SK-N-SH (cell line): ENCODE measurements at regions not wholly inside any gene's neighbourhood (a gene's known extent, or its start where the extent isn't known, plus 50 kb on each side); places are given as distances from the start of the nearest gene placed in this dataset.

Experiments used
- CTCF ChIA-PET: fragments of 300-600, 350-600 bp; formaldehyde crosslinking; extraction: SDS; loops from one replicate; lab custom pipeline; 2021; lab: Yijun Ruan, JAX
- POLR2A ChIA-PET: fragments of 350-600 bp; sonication (Branson Sonifier 250); formaldehyde crosslinking; extraction: SDS; loops from one replicate; lab custom pipeline; 2020; ENCODE audit warnings: antibody characterized with exemption, inconsistent platforms; lab: Yijun Ruan, JAX
- DNase-seq: peaks from one replicate; pipeline ENCODE4 v3.0.0; 2012
- H2AFZ ChIP-seq: fragments of 200-600 bp; sonication (generic); 2 replicates; pipeline ENCODE4 v1.8.1; 2016; ENCODE audit warnings: antibody characterized with exemption, mild to moderate bottlenecking, low read depth
- H3F3A ChIP-seq: fragments of 200-600 bp; sonication (generic); replicated peaks from 2 replicates; pipeline ENCODE3; 2016; ENCODE audit warnings: antibody characterized with exemption, mild to moderate bottlenecking; ENCODE audit not compliant: insufficient read depth
- H3K27ac ChIP-seq, 2 experiments: fragments of 200-500 bp in 1 of 2; fragments of 200-600 bp in 1 of 2; sonication (Bioruptor generic) in 1 of 2; sonication (generic), shearing (Covaris generic) in 1 of 2; 2 replicates each; pipeline versions ENCODE4 v1.5.1 to v1.6.1; 2014 to 2016; ENCODE audit warnings: low read depth in 2 of 2, inconsistent platforms in 1 of 2, low read length in 1 of 2, mild to moderate bottlenecking in 1 of 2, mixed read lengths in 1 of 2
- H3K27me3 ChIP-seq: fragments of 200-600 bp; sonication (generic), shearing (Covaris generic); 2 replicates; pipeline ENCODE4 v1.6.1; 2016; ENCODE audit warnings: mixed run types; ENCODE audit not compliant: insufficient read depth
- H3K36me3 ChIP-seq, 2 experiments: fragments of 200-500 bp in 1 of 2; fragments of 200-600 bp in 1 of 2; sonication (Bioruptor generic) in 1 of 2; sonication (generic) in 1 of 2; replicated peaks in 1 of 2; 2 replicates each; pipeline versions ENCODE3 to v1.5.1; 2014 to 2016; ENCODE audit warnings: low read length in 1 of 2, mild to moderate bottlenecking in 1 of 2; ENCODE audit not compliant: insufficient read depth in 2 of 2, control insufficient read depth in 1 of 2
- H3K4me1 ChIP-seq, 2 experiments: fragments of 200-500 bp in 1 of 2; fragments of 200-600 bp in 1 of 2; sonication (Bioruptor generic) in 1 of 2; sonication (generic), shearing (Covaris generic) in 1 of 2; 2 replicates each; pipeline versions ENCODE4 v1.5.1 to v1.6.1; 2014 to 2016; ENCODE audit warnings: low read depth in 1 of 2, low read length in 1 of 2, mixed run types in 1 of 2; ENCODE audit not compliant: insufficient read depth in 2 of 2, control insufficient read depth in 1 of 2
- H3K4me2 ChIP-seq: fragments of 200-600 bp; sonication (generic), shearing (Covaris generic); 2 replicates; pipeline ENCODE4 v1.6.1; 2017; ENCODE audit warnings: mixed run types
- H3K4me3 ChIP-seq, 2 experiments: fragments of 200-500 bp in 1 of 2; fragments of 200-600 bp in 1 of 2; sonication (Bioruptor generic) in 1 of 2; sonication (generic), shearing (Covaris generic) in 1 of 2; 2 replicates each; pipeline versions ENCODE4 v1.5.1 to v1.8.1; 2014 to 2016; ENCODE audit warnings: low read depth in 2 of 2, inconsistent platforms in 1 of 2, low read length in 1 of 2, mild to moderate bottlenecking in 1 of 2, mixed read lengths in 1 of 2, moderate library complexity in 1 of 2
- H3K79me2 ChIP-seq: fragments of 200-600 bp; sonication (generic); 2 replicates; pipeline ENCODE4 v1.8.1; 2017; ENCODE audit warnings: mild to moderate bottlenecking; ENCODE audit not compliant: insufficient read depth
- H3K9ac ChIP-seq: fragments of 200-600 bp; sonication (generic); 2 replicates; pipeline ENCODE4 v1.6.1; 2017; ENCODE audit warnings: mixed run types
- H3K9me2 ChIP-seq: fragments of 200-600 bp; sonication (generic); 2 replicates; pipeline ENCODE4 v1.6.1; 2017; ENCODE audit warnings: mixed run types
- H3K9me3 ChIP-seq: fragments of 200-600 bp; sonication (generic); 2 replicates; pipeline ENCODE4 v1.6.1; 2017; ENCODE audit warnings: mixed run types, mild to moderate bottlenecking, moderate library complexity
- H4K20me1 ChIP-seq: fragments of 200-600 bp; sonication (generic); 2 replicates; pipeline ENCODE4 v1.6.1; 2017; ENCODE audit warnings: mild to moderate bottlenecking, mixed run types; ENCODE audit not compliant: insufficient read depth
- CHD2 ChIP-seq: fragments of 150-350 bp; IDR thresholded peaks from 2 replicates; pipeline ENCODE4 v1.6.1; 2018; ENCODE audit warnings: low read length; ENCODE audit not compliant: partially characterized antibody
- ELF1 ChIP-seq: IDR thresholded peaks from 2 replicates; pipeline ENCODE4 v1.4.0; 2012
- EP300 ChIP-seq, 2 experiments: IDR thresholded peaks; 2 replicates each; pipeline versions ENCODE4 v1.4.0 to v1.6.1; 2012; ENCODE audit warnings: borderline replicate concordance in 1 of 2, low read depth in 1 of 2, low read length in 1 of 2
- EZH2phosphoT487 ChIP-seq: fragments of 200-600 bp; sonication (generic); IDR thresholded peaks from 2 replicates; pipeline ENCODE4 v1.6.1; 2017; ENCODE audit warnings: low read depth, mixed run types, mild to moderate bottlenecking, antibody characterized with exemption, moderate library complexity, borderline replicate concordance
- IRF3 ChIP-seq: fragments of 150-350 bp; IDR thresholded peaks from 2 replicates; pipeline ENCODE4 v1.6.1; 2016; ENCODE audit warnings: mild to moderate bottlenecking, low read depth, low read length
- JUND ChIP-seq: IDR thresholded peaks from 2 replicates; pipeline ENCODE4 v1.4.0; 2012
- NRF1 ChIP-seq: IDR thresholded peaks from 2 replicates; pipeline ENCODE4 v1.6.1; 2012; ENCODE audit warnings: low read depth, mild to moderate bottlenecking, low read length
- RAD21 ChIP-seq: IDR thresholded peaks from 2 replicates; pipeline ENCODE4 v1.6.1; 2012; ENCODE audit warnings: mild to moderate bottlenecking, low read length
- RFX5 ChIP-seq: IDR thresholded peaks from 2 replicates; pipeline ENCODE4 v1.6.1; 2012; ENCODE audit warnings: mild to moderate bottlenecking, improper control_type of control experiment, low read length
- SMC3 ChIP-seq: IDR thresholded peaks from 2 replicates; pipeline ENCODE4 v1.6.1; 2012; ENCODE audit warnings: low read depth, low read length, improper control_type of control experiment
- TAF1 ChIP-seq: IDR thresholded peaks from 2 replicates; pipeline ENCODE4 v1.6.1; 2012; ENCODE audit warnings: low read depth, mild to moderate bottlenecking, low read length, moderate library complexity, borderline replicate concordance
- TEAD4 ChIP-seq: IDR thresholded peaks from 2 replicates; pipeline ENCODE4 v1.4.0; 2012; ENCODE audit warnings: mild to moderate bottlenecking, borderline replicate concordance; ENCODE audit not compliant: insufficient read depth
- USF1 ChIP-seq: IDR thresholded peaks from 2 replicates; pipeline ENCODE4 v1.4.0; 2012; ENCODE audit warnings: low read depth, borderline replicate concordance
- YY1 ChIP-seq: IDR thresholded peaks from 2 replicates; pipeline ENCODE4 v1.4.0; 2012; ENCODE audit warnings: low read depth, mild to moderate bottlenecking
- WGBS: methylation state at CpG from one replicate; pipeline ENCODE4 v1.1.6; 2017; ENCODE audit warnings: low lambda C conversion rate; 5-methylcytosine and 5-hydroxymethylcytosine counted together
- TF ChIP-seq, protein P1 (sequence below): IDR thresholded peaks from 2 replicates; pipeline ENCODE4 v1.4.0; 2012; ENCODE audit warnings: low read depth
- TF ChIP-seq, protein P2 (sequence below): IDR thresholded peaks from 2 replicates; pipeline ENCODE4 v1.6.1; 2012; ENCODE audit warnings: mild to moderate bottlenecking, low read depth, low read length, moderate library complexity

DNA sequence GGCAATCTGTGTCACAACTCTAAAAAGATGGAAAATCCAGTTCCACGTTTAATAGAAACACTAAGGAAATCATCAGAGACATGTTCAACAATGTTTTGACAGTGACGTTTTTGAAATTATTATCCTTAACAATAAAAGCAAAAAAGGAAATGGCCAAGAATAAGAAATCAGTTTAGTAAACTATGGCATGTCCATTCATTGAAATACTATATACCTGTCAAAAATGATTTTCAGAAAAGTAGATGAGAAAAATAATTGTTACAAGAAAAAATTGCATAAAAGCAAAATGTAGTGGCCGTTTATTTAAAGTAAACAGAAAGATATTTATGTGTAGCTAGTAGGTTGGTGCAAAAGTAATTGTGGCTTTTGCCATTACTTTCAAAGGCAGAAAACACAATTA is 345.4 kb upstream of the NPSR1 start:
- Histone ChIP-seq H3K9me2 (no peaks in the 10 kb centered on the region; the same call in 1 of the 2 replicates), H4K20me1 (no peaks in the 10 kb centered on the region), H3K9ac (no peak overlapping the region), H3K4me2 (no peak overlapping the region), H3K36me3 (no peaks in the 10 kb centered on the region), H3K79me2 (no peaks in the 10 kb centered on the region), H3K27me3 (no peaks in the 10 kb centered on the region), H3K27ac (no peak overlapping the region), H3K4me1 (peaks cover 0 to 18% of the 10 kb centered on the region in 2 experiments; a peak in 2 of 4 replicates), H3K9me3 (no peaks in the 10 kb centered on the region), H2AFZ (no peak overlapping the region), H3K4me3 (no peak overlapping the region), H3F3A (peaks cover 10% of the 10 kb centered on the region)
- ChIA-PET POLR2A (no interaction called here), CTCF (no interaction called here)
- no peak for TF ChIP-seq ELF1
- no peak for TF ChIP-seq CHD2
- TF ChIP-seq RFX5: no peak
- no peak for DNase-seq
- 34% methylated on average over 3 of the region's 3 CpGs for WGBS

DNA sequence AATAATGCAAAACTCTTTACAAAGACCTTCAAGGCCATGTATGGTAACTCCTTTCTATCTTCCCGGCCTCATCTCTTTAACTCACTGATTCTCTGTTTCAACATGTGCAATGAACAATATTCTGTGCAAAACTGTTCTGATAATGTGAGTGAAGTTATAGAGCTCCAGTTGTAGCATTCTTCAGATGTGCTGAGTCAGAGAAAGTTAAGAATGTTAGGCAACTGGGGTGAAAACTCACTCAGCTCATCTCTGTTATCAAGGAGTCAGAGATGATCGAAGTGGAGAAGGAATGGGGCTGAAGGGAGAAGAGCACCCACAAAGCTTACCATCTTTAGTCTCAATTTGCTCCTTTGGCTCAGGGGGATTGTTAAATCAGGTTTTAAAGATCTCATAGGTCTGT is 344.7 kb upstream of the NPSR1 start:
- Histone ChIP-seq H4K20me1 (no peaks in the 10 kb centered on the region), H3K79me2 (no peaks in the 10 kb centered on the region), H3K36me3 (no peaks in the 10 kb centered on the region), H3K4me1 (peaks cover 0 to 18% of the 10 kb centered on the region in 2 experiments; a peak in 2 of 4 replicates), H2AFZ (0 out of 2 replicates have a peak overlapping the region, but pooled peaks have one; percentile 1), H3K9me2 (no peaks in the 10 kb centered on the region; the same call in 1 of the 2 replicates), H3K9me3 (no peaks in the 10 kb centered on the region), H3K27me3 (no peaks in the 10 kb centered on the region), H3K9ac (no peak overlapping the region), H3F3A (peaks cover 10% of the 10 kb centered on the region), H3K4me3 (no peak overlapping the region), H3K27ac (no peak overlapping the region), H3K4me2 (no peak overlapping the region)
- DNase-seq: no peak
- TF ChIP-seq NRF1: no peak
- TF ChIP-seq, protein P1, sequence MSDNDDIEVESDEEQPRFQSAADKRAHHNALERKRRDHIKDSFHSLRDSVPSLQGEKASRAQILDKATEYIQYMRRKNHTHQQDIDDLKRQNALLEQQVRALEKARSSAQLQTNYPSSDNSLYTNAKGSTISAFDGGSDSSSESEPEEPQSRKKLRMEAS: no peak
- ChIA-PET CTCF (no interaction called here), POLR2A (no interaction called here)
- 41% methylated on average over 2 of the region's 2 CpGs for WGBS

DNA sequence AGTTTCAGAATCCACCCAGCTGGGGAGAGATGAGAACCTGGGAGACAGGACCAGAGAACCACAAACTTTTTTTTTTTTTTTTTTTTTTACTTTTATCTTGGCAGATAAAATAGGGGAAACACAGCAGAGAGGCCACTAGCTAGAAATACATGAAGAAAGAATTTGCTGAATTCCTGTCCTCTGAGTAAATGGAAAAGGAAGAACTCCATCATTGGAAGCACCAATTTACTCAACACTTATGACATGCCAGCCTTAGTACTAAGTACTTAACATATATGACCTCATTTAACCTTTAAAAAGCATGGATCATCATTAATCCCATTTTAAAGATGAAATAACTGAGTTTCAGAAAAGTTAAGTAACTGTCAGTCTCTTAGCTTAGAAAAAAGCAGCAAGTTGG is 343.0 kb upstream of the NPSR1 start:
- H3K4me2 ChIP-seq: no peak overlapping the region; the same call in 1 of the 2 replicates
- CTCF ChIA-PET: interaction anchor here (1.8 kb wide), 1 partner anchor 80 kb away, joined by 4 read pairs; no protein-coding TSS in a partner anchor
- H2AFZ ChIP-seq: no peak overlapping the region; the same call in 1 of the 2 replicates
- TF ChIP-seq YY1: peak; percentile 24; the same call in 1 of the 2 replicates
- no peak for TF ChIP-seq RFX5
- no peak for TF ChIP-seq TAF1
- no peak for TF ChIP-seq EZH2phosphoT487
- peak; percentile 47 to 90 for TF ChIP-seq EP300 (IDR thresholded peaks at IDR 0.05; ENCODE audit: borderline replicate concordance in 1 of 2, low read depth in 1 of 2, low read length in 1 of 2)
- TF ChIP-seq, protein P2, sequence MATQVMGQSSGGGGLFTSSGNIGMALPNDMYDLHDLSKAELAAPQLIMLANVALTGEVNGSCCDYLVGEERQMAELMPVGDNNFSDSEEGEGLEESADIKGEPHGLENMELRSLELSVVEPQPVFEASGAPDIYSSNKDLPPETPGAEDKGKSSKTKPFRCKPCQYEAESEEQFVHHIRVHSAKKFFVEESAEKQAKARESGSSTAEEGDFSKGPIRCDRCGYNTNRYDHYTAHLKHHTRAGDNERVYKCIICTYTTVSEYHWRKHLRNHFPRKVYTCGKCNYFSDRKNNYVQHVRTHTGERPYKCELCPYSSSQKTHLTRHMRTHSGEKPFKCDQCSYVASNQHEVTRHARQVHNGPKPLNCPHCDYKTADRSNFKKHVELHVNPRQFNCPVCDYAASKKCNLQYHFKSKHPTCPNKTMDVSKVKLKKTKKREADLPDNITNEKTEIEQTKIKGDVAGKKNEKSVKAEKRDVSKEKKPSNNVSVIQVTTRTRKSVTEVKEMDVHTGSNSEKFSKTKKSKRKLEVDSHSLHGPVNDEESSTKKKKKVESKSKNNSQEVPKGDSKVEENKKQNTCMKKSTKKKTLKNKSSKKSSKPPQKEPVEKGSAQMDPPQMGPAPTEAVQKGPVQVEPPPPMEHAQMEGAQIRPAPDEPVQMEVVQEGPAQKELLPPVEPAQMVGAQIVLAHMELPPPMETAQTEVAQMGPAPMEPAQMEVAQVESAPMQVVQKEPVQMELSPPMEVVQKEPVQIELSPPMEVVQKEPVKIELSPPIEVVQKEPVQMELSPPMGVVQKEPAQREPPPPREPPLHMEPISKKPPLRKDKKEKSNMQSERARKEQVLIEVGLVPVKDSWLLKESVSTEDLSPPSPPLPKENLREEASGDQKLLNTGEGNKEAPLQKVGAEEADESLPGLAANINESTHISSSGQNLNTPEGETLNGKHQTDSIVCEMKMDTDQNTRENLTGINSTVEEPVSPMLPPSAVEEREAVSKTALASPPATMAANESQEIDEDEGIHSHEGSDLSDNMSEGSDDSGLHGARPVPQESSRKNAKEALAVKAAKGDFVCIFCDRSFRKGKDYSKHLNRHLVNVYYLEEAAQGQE: no peak
- no peak for TF ChIP-seq NRF1
- no peak for TF ChIP-seq IRF3
- no peak for TF ChIP-seq SMC3
- peak; percentile 86 for TF ChIP-seq JUND
- no peak for TF ChIP-seq USF1
- peak; percentile 89 for TF ChIP-seq TEAD4
- TF ChIP-seq RAD21: no peak

More for the DNA sequence above, 343.0 kb upstream of the NPSR1 start:
- peaks cover 0 to 18% of the 10 kb centered on the region in 2 experiments; a peak in 2 of 4 replicates for H3K4me1 ChIP-seq
- H3K9ac ChIP-seq: peak overlapping the region; percentile 28; the same call in 1 of the 2 replicates
- H3K79me2 ChIP-seq: no peaks in the 10 kb centered on the region
- no peaks in the 10 kb centered on the region for H3K36me3 ChIP-seq
- H3K9me3 ChIP-seq: no peaks in the 10 kb centered on the region
- H4K20me1 ChIP-seq: no peaks in the 10 kb centered on the region
- DNase-seq: no peak
- H3K27me3 ChIP-seq: no peaks in the 10 kb centered on the region
- POLR2A ChIA-PET: no interaction called here
- peaks cover 10% of the 10 kb centered on the region for H3F3A ChIP-seq
- H3K27ac ChIP-seq: peak overlapping the region; percentile 51 to 73; a peak in 3 of 4 replicates
- H3K4me3 ChIP-seq: no peak overlapping the region
- H3K9me2 ChIP-seq: no peaks in the 10 kb centered on the region; the same call in 1 of the 2 replicates
